HCT116 (cell line): ENCODE measurements at regions not wholly inside any gene's neighbourhood (a gene's known extent, or its start where the extent isn't known, plus 50 kb on each side); places are given as distances from the start of the nearest gene placed in this dataset.

Experiments
- ATAC-seq: fragments of 200-7000 bp; cut with Tn5 transposase; 2 replicates; pipeline ENCODE4 v1.9.1; 2020; ENCODE audit warnings: mild to moderate bottlenecking, moderate library complexity
- BruUV-seq: library from RNA; stranded (reverse); fragments of 400-500 nt; replicated peaks from 2 replicates; lab custom pipeline; 2021; lab: Mats Ljungman, UMichigan
- CTCF ChIA-PET: fragments of 300-600 bp; sonication (Branson Sonifier 250); formaldehyde crosslinking; loops from one replicate; lab custom pipeline; 2021; ENCODE audit warnings: antibody characterized with exemption; lab: Charles Lee
- POLR2A ChIA-PET: fragments of 300-600, 350-600 bp; sonication (Branson Sonifier 250); formaldehyde crosslinking; loops from one replicate; lab custom pipeline; 2021; ENCODE audit warnings: antibody characterized with exemption; lab: Charles Lee
- RAD21 ChIA-PET, 2 experiments: fragments of 300-600 bp; sonication (Branson Sonifier 250); formaldehyde crosslinking; loops; one replicate each; lab custom pipeline; 2023; ENCODE audit warnings: low total read pairs in 2 of 2; ENCODE audit not compliant: uncharacterized antibody in 2 of 2, unreplicated experiment in 2 of 2, low non-redundant PET in 1 of 2; lab: Charles Lee
- DNase-seq: peaks from one replicate; pipeline ENCODE4 v3.0.0-alpha.2; 2010; ENCODE audit warnings: low read depth, low spot score
- H2AFZ ChIP-seq: fragments of 200-600 bp; shearing (Covaris generic), sonication (generic); 2 replicates; pipeline ENCODE4 v1.6.1; 2017; ENCODE audit warnings: low read depth, mixed run types, mixed read lengths, antibody characterized with exemption, low read length; ENCODE audit not compliant: poor library complexity, severe bottlenecking
- H3K27ac ChIP-seq: 2 replicates; pipeline ENCODE4 v1.5.1; 2012; ENCODE audit warnings: low read depth, low read length
- H3K27me3 ChIP-seq: fragments of 200-600 bp; sonication (generic); 2 replicates; pipeline ENCODE4 v1.6.1; 2016; ENCODE audit warnings: mixed run types, low read length, mixed read lengths; ENCODE audit not compliant: insufficient read depth
- H3K36me3 ChIP-seq, 2 experiments: fragments of 200-500 bp in 1 of 2; fragments of 200-600 bp in 1 of 2; sonication (Bioruptor generic) in 1 of 2; sonication (generic) in 1 of 2; 2 replicates each; pipeline versions ENCODE4 v1.5.1 to v1.6.1; 2014 to 2016; ENCODE audit warnings: low read length in 2 of 2, inconsistent platforms in 1 of 2, mixed read lengths in 1 of 2, mixed run types in 1 of 2; ENCODE audit not compliant: insufficient read depth in 2 of 2, control insufficient read depth in 1 of 2
- H3K4me1 ChIP-seq, 2 experiments: fragments of 200-600 bp in 1 of 2; sonication (generic) in 1 of 2; 2 replicates each; pipeline versions ENCODE4 v1.5.1 to v1.6.1; 2012 to 2017; ENCODE audit warnings: low read length in 2 of 2, inconsistent platforms in 1 of 2, mild to moderate bottlenecking in 1 of 2, mixed read lengths in 1 of 2, mixed run types in 1 of 2, moderate library complexity in 1 of 2; ENCODE audit not compliant: insufficient read depth in 2 of 2, control insufficient read depth in 1 of 2
- H3K4me2 ChIP-seq: fragments of 200-600 bp; sonication (generic); 2 replicates; pipeline ENCODE4 v1.6.1; 2017; ENCODE audit warnings: mixed run types, low read length, mixed read lengths
- H3K4me3 ChIP-seq, 2 experiments: fragments of 200-600 bp in 1 of 2; sonication (generic) in 1 of 2; replicated peaks in 1 of 2; 2 replicates each; pipeline ENCODE4 v1.5.1; 2011 to 2016; ENCODE audit warnings: low read length in 2 of 2, control low read depth in 1 of 2, low read depth in 1 of 2, mild to moderate bottlenecking in 1 of 2, mixed read lengths in 1 of 2, mixed run types in 1 of 2
- H3K79me2 ChIP-seq: fragments of 200-600 bp; sonication (generic); 2 replicates; pipeline ENCODE4 v1.6.1; 2017; ENCODE audit warnings: mild to moderate bottlenecking, mixed run types, low read length, moderate library complexity, mixed read lengths; ENCODE audit not compliant: insufficient read depth
- H3K9ac ChIP-seq: fragments of 200-600 bp; sonication (generic); 2 replicates; pipeline ENCODE4 v1.6.1; 2016; ENCODE audit warnings: low read length, mixed read lengths
- H3K9me2 ChIP-seq: fragments of 200-600 bp; sonication (generic), shearing (Covaris generic); 2 replicates; pipeline ENCODE4 v1.6.1; 2017; ENCODE audit warnings: mixed run types, mild to moderate bottlenecking, moderate library complexity; ENCODE audit not compliant: insufficient read depth
- H3K9me3 ChIP-seq, 2 experiments: fragments of 200-500 bp in 1 of 2; fragments of 200-600 bp in 1 of 2; sonication (Bioruptor generic) in 1 of 2; sonication (generic) in 1 of 2; 2 replicates each; pipeline ENCODE4 v1.6.1; 2014 to 2017; ENCODE audit warnings: low read length in 2 of 2, mixed read lengths in 2 of 2, inconsistent platforms in 1 of 2, low read depth in 1 of 2, mild to moderate bottlenecking in 1 of 2, mixed run types in 1 of 2, moderate library complexity in 1 of 2; ENCODE audit not compliant: control insufficient read depth in 1 of 2, insufficient read depth in 1 of 2
- H4K20me1 ChIP-seq: fragments of 200-600 bp; sonication (generic), shearing (Covaris generic); 2 replicates; pipeline ENCODE4 v1.6.1; 2017; ENCODE audit warnings: mixed run types, mild to moderate bottlenecking, moderate library complexity; ENCODE audit not compliant: insufficient read depth
- ATF3 ChIP-seq: IDR thresholded peaks from 2 replicates; pipeline ENCODE4 v1.6.1; 2012
- CBX3 ChIP-seq: IDR thresholded peaks from 2 replicates; pipeline ENCODE4 v1.6.1; 2012; ENCODE audit warnings: low read depth
- CEBPB ChIP-seq: IDR thresholded peaks from 2 replicates; pipeline ENCODE4 v1.6.1; 2012; ENCODE audit warnings: low read depth
- EGR1 ChIP-seq: IDR thresholded peaks from 2 replicates; pipeline ENCODE4 v1.6.1; 2012; ENCODE audit warnings: low read depth
- ELF1 ChIP-seq: IDR thresholded peaks from 2 replicates; pipeline ENCODE4 v1.6.1; 2012; ENCODE audit warnings: low read depth, borderline replicate concordance
- EZH2 ChIP-seq: fragments of 200-600 bp; sonication (generic); IDR thresholded peaks from 2 replicates; pipeline ENCODE4 v1.6.1; 2017; ENCODE audit warnings: antibody characterized with exemption, mixed run types
- FOSL1 ChIP-seq: IDR thresholded peaks from 2 replicates; pipeline ENCODE4 v1.6.1; 2012; ENCODE audit warnings: low read depth
- JUND ChIP-seq: IDR thresholded peaks from 2 replicates; pipeline ENCODE4 v1.6.1; 2012
- POLR2A ChIP-seq: IDR thresholded peaks from 2 replicates; pipeline ENCODE4 v1.7.0; 2011; ENCODE audit warnings: borderline replicate concordance; ENCODE audit not compliant: insufficient read depth, insufficient read length; ENCODE audit errors: extremely low read depth
- POLR2AphosphoS5 ChIP-seq: IDR thresholded peaks from 2 replicates; pipeline ENCODE4 v1.6.1; 2011; ENCODE audit warnings: mild to moderate bottlenecking, low read depth, low read length, moderate library complexity
- RAD21 ChIP-seq: IDR thresholded peaks from 2 replicates; pipeline ENCODE4 v1.6.1; 2012; ENCODE audit warnings: low read depth, mild to moderate bottlenecking
- REST ChIP-seq: IDR thresholded peaks from 2 replicates; pipeline ENCODE4 v1.6.1; 2012; ENCODE audit warnings: low read depth
- SIN3A ChIP-seq: IDR thresholded peaks from 2 replicates; pipeline ENCODE4 v1.6.1; 2012; ENCODE audit warnings: low read depth
- SP1 ChIP-seq: IDR thresholded peaks from 2 replicates; pipeline ENCODE4 v1.6.1; 2012; ENCODE audit warnings: low read depth
- SRF ChIP-seq: IDR thresholded peaks from 2 replicates; pipeline ENCODE4 v1.6.1; 2012; ENCODE audit warnings: low read depth
- TCF7L2 ChIP-seq: IDR thresholded peaks from 2 replicates; pipeline ENCODE4 v1.7.0; 2011; ENCODE audit warnings: borderline replicate concordance, inconsistent platforms; ENCODE audit not compliant: insufficient read depth, insufficient read length; ENCODE audit errors: extremely low read depth
- ZBTB33 ChIP-seq: IDR thresholded peaks from 2 replicates; pipeline ENCODE4 v1.6.1; 2011; ENCODE audit warnings: mild to moderate bottlenecking, low read length, moderate library complexity; ENCODE audit not compliant: insufficient replicate concordance; ENCODE audit errors: extremely low read depth
- ZFX ChIP-seq: fragments of 450-650 bp; IDR thresholded peaks from 2 replicates; pipeline ENCODE4 v1.6.1; 2017
- ZNF274 ChIP-seq: fragments of 200-500 bp; sonication (Bioruptor generic); IDR thresholded peaks from 2 replicates; pipeline ENCODE4 v1.6.1; 2014; ENCODE audit warnings: mild to moderate bottlenecking, low read depth, low read length, inconsistent platforms
- intact Hi-C: fragments of 100-400 bp; cut with micrococcal nuclease; formaldehyde crosslinking; loops from 2 replicates; pipeline ENCODE4 v1.10.0; 2022

- ATAC-seq = no peak
- no peaks in the 10 kb centered on the region for H4K20me1 ChIP-seq
- DNase-seq = no peak
- ChIA-PET RAD21 (no interaction called here), CTCF (no interaction called here), POLR2A (no interaction called here)
- no peak overlapping the region for H3K9ac ChIP-seq
- no peak for TF ChIP-seq ZNF274
- no peak for TF ChIP-seq EZH2
- no peak for TF ChIP-seq POLR2A
- no peak for TF ChIP-seq ZFX
- no peak for TF ChIP-seq EGR1
- TF ChIP-seq ELF1 = no peak
- no peak overlapping the region for H3K4me2 ChIP-seq
- H3K27me3 ChIP-seq = peaks cover 70% of the 10 kb centered on the region
- H3K27ac ChIP-seq = no peak overlapping the region
- H3K36me3 ChIP-seq = no peaks in the 10 kb centered on the region
- no TSS peak for BruUV-seq
- H2AFZ ChIP-seq = no peak overlapping the region
- no peaks in the 10 kb centered on the region for H3K79me2 ChIP-seq
- H3K4me3 ChIP-seq = no peak overlapping the region
- no peaks in the 10 kb centered on the region for H3K4me1 ChIP-seq
- no peaks in the 10 kb centered on the region for H3K9me2 ChIP-seq
- H3K9me3 ChIP-seq = no peaks in the 10 kb centered on the region
- intact Hi-C loops = no loop called here
These were observed 73.3 kb downstream of the NSMCE3 start for GRCh38 chr15:29196290-29196689.

DNA sequence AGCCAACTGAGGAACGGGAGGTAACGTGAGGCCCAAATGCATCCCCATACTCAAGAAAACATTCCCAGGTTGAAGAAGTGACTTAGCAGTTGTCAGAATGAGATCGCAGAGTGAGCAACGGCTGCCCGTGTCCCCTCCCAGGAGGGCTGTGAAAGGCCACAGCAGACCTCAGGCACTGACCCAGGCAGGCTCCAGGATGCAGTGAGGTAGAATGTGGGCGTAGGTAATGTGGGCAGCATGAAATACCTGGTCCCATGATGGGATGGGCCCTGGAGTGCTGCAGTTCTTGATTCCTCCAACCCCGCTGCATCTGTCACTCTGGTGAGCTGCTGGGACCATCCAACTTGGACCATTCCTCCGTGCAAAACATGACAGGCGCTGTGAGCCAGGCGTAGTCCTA is 74.8 kb downstream of the NSMCE3 start:
- Histone ChIP-seq H3K4me2 (no peak overlapping the region), H4K20me1 (no peaks in the 10 kb centered on the region), H3K9me3 (no peaks in the 10 kb centered on the region), H2AFZ (no peak overlapping the region), H3K4me3 (no peak overlapping the region), H3K27me3 (peaks cover 79% of the 10 kb centered on the region), H3K27ac (no peak overlapping the region), H3K9ac (no peak overlapping the region), H3K36me3 (no peaks in the 10 kb centered on the region), H3K4me1 (no peaks in the 10 kb centered on the region), H3K79me2 (no peaks in the 10 kb centered on the region), H3K9me2 (no peaks in the 10 kb centered on the region)
- ATAC-seq (no peak), DNase-seq (no peak)
- ChIA-PET CTCF (no interaction called here), RAD21 (no interaction called here), POLR2A (no interaction called here)
- intact Hi-C loops = no loop called here
- no TSS peak for BruUV-seq
- TF ChIP-seq POLR2AphosphoS5 = no peak
- no peak for TF ChIP-seq SP1
- no peak for TF ChIP-seq EGR1
- TF ChIP-seq JUND = no peak
- no peak for TF ChIP-seq ELF1
- TF ChIP-seq FOSL1 = no peak
- TF ChIP-seq CBX3 = no peak
- TF ChIP-seq CEBPB = no peak
- TF ChIP-seq ZBTB33 = no peak
- TF ChIP-seq SRF = no peak
- no peak for TF ChIP-seq ZNF274
- no peak for TF ChIP-seq ATF3
- no peak for TF ChIP-seq SIN3A
- TF ChIP-seq RAD21 = no peak
- no peak for TF ChIP-seq TCF7L2
- no peak for TF ChIP-seq REST
